ENCODE measurements at regions not wholly inside any gene's neighbourhood (a gene's known extent, or its start where the extent isn't known, plus 50 kb on each side); places are given as distances from the start of the nearest gene placed in this dataset.
A peak's percentile ranks its signal among the peaks of the same experiment; 100 is the strongest.

- no peak overlapping the region for H4K8ac ChIP-seq (replicated peaks; ENCODE audit: insufficient read length, low read depth, low read length)
- H2BK12ac ChIP-seq (ENCODE audit: insufficient read length, low read depth, low read length), result no peak overlapping the region
- H3K23me2 ChIP-seq (ENCODE audit: insufficient read length, low read depth, low read length, poor library complexity, severe bottlenecking), result no peaks in the 10 kb centered on the region
- no peak overlapping the region for H3K4me3 Mint-ChIP-seq
- H4K20me1 ChIP-seq (ENCODE audit: control insufficient read depth, insufficient read depth, insufficient read length), result no peaks in the 10 kb centered on the region
- no peak overlapping the region for H2AFZ ChIP-seq (ENCODE audit: low read length)
- TF ChIP-seq CTCF (conservative IDR thresholded peaks at IDR 0.05), result peak; percentile 40; the same call in 2 of the 3 replicates
- H3K4me1 Mint-ChIP-seq, result peaks cover 34 to 41% of the 10 kb centered on the region in 2 experiments
- H3K79me1 ChIP-seq (ENCODE audit: insufficient read depth, low read depth, low read length, poor library complexity, severe bottlenecking), result no peaks in the 10 kb centered on the region
- peaks cover 2 to 8% of the 10 kb centered on the region in 2 experiments; a peak in 4 of 5 replicates for H3K9me3 Mint-ChIP-seq
- no peak overlapping the region for H2AK5ac ChIP-seq (ENCODE audit: insufficient read length, low read length)
- no peak overlapping the region for H2BK20ac ChIP-seq (ENCODE audit: low read depth, low read length, poor library complexity, severe bottlenecking)
- H3K27me3 ChIP-seq (ENCODE audit: insufficient read depth, low read length), result no peaks in the 10 kb centered on the region
- peaks cover 9% of the 10 kb centered on the region; the same call in 1 of the 2 replicates for H3K4me1 ChIP-seq (ENCODE audit: insufficient read depth, low read length)
- H4K91ac ChIP-seq (ENCODE audit: insufficient read length, low read depth, low read length), result no peak overlapping the region
- H3K9ac ChIP-seq (ENCODE audit: extremely low read depth, insufficient read length, low read length), result no peak overlapping the region
- H3K18ac ChIP-seq (ENCODE audit: insufficient read length, low read depth, low read length), result no peak overlapping the region
- no CpG with 5 or more reads among the region's 9 CpGs for WGBS (ENCODE audit: extremely low coverage, insufficient read length, low lambda C conversion rate)
- H3K9me3 ChIP-seq (ENCODE audit: control insufficient read depth, low read depth, low read length), result no peaks in the 10 kb centered on the region
- H2BK15ac ChIP-seq (ENCODE audit: low read depth, low read length), result no peak overlapping the region
- H3K27me3 Mint-ChIP-seq (ENCODE audit: low read depth), result peaks cover 21% of the 10 kb centered on the region
- H3K14ac ChIP-seq (ENCODE audit: insufficient read depth, low read length), result no peak overlapping the region
- no peak overlapping the region for H3K4ac ChIP-seq (ENCODE audit: low read depth, low read length)
- H2BK5ac ChIP-seq (ENCODE audit: insufficient read length, low read length), result no peak overlapping the region
- no peak overlapping the region for H3K23ac ChIP-seq (ENCODE audit: insufficient read length, low read depth, low read length)
- H3K4me2 ChIP-seq (ENCODE audit: insufficient read depth, insufficient read length, low read length), result no peak overlapping the region
- peaks cover 0 to 8% (median 3%) of the 10 kb centered on the region in 3 experiments; a peak in 5 of 7 replicates for H3K36me3 Mint-ChIP-seq (ENCODE audit: insufficient read depth in 1 of 3, low read depth in 3 of 3)
- H2BK120ac ChIP-seq (ENCODE audit: low read depth, low read length, poor library complexity, severe bottlenecking), result no peak overlapping the region
- DNase-seq, result peak; percentile 43
- H3K27ac ChIP-seq (ENCODE audit: insufficient read length, low read depth, low read length), result no peak overlapping the region
- no peak overlapping the region for H4K5ac ChIP-seq (ENCODE audit: insufficient read length, low read depth, low read length)
- no peak overlapping the region for H3K56ac ChIP-seq (ENCODE audit: insufficient read length, low read depth, low read length)
- no peak overlapping the region for H3T11ph ChIP-seq (ENCODE audit: low read length)
- no peaks in the 10 kb centered on the region for H3K79me2 ChIP-seq (ENCODE audit: insufficient read depth, low read length)
- H3K27ac Mint-ChIP-seq, result peak overlapping the region in 2 of 3 experiments; percentile 16 to 98; a peak in 3 of 7 replicates
Measured at GRCh38 chr1:234912548-234913277, 215.9 kb downstream of the TOMM20 start.

All from H9 (cell line).